ENCODE measurements at regions not wholly inside any gene's neighbourhood (a gene's known extent, or its start where the extent isn't known, plus 50 kb on each side); places are given as distances from the start of the nearest gene placed in this dataset.
A peak's percentile ranks its signal among the peaks of the same experiment; 100 is the strongest.

DNA sequence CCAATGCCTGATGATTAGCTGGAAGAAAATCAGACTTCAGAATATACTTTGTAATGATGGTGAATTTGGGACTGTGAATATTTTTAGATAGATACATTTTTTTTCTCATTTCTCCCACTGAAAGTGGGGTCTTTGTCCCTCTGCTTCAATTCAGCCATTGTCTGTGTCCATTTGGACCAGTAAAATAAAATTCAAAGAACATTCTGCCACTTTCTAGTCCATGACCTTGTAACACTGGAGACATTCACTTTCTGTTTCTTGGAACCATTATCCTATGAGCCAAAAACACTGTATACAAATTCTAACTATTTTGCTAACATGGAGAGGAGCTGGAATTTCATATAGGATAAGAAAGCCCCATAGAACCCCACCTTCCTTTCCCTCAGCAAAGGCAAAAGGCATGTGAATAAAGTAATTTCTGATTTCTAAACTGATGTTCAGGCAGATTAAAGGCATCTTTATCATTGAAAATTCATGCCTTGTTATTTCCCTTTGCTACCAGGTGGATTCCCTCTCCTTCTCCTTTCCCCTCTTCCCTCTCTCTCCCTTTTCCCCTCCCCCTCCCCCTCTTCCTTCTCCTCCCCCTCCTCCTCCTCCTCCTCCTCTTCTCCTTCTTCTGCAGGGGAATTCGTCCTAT is 2010.4 kb upstream of the LRRTM1 start:
- 56% methylated on average over 1 of the region's 1 CpG for WGBS
- ATAC-seq = no peak
- no peaks in the 10 kb centered on the region for H3K9me3 ChIP-seq (ENCODE audit: control insufficient read depth, low read length)
- H3K4me1 ChIP-seq (ENCODE audit: control insufficient read depth, insufficient read depth, low read length) = no peaks in the 10 kb centered on the region
- H3K4me3 ChIP-seq (ENCODE audit: low read length) = no peak overlapping the region
- intact Hi-C loops (cut with DNase I) = no loop called here
- no peak overlapping the region for H3K27ac ChIP-seq (ENCODE audit: low read length)
- H3K27me3 ChIP-seq (ENCODE audit: control insufficient read depth, insufficient read depth) = no peaks in the 10 kb centered on the region
- DNase-seq = no peak

DNA sequence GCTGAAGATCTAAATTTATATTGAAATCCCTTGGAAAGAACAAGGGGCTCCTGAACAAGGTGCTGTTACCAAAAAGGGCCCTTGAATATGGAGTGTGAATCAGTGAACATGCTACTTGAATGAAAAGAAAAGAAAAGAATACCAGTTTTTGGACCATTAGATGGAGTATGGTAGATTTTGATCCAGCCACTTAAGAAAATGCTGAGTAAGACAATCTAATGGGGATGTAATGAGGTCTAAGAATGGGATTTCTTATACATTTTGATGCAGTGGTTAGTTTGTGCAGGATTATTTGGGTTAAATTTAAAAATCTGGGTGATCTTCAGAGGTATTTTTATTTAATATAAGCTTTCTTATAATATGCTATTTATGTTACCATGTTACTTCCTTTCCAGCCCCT is 2003.0 kb upstream of the LRRTM1 start:
- intact Hi-C loops (cut with DNase I) = no loop called here
- ATAC-seq (no peak), DNase-seq (no peak)
- H3K27ac ChIP-seq (ENCODE audit: low read length) = no peak overlapping the region
- H3K27me3 ChIP-seq (ENCODE audit: control insufficient read depth, insufficient read depth) = no peaks in the 10 kb centered on the region
- H3K9me3 ChIP-seq (ENCODE audit: control insufficient read depth, low read length) = no peaks in the 10 kb centered on the region
- H3K4me3 ChIP-seq (ENCODE audit: low read length) = no peak overlapping the region
- no peaks in the 10 kb centered on the region for H3K4me1 ChIP-seq (ENCODE audit: control insufficient read depth, insufficient read depth, low read length)

DNA sequence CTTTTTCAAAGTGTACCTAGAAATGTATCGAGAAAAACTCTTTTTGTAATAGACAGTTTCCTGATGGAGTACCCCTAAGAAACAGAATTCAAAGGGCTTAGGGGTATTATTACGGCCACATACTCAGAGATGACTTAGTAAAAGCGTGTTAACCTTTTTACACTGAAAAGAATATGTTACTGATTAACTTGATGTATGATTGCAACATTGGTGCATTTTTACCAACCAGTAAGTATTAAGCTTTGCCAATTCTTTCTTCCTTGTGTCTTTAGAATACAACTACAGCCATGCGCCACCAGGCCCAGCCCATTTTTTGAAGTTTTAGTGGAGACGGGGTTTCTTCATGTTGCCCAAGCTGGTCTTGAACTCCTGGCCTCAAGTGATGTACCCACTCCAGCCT is 1997.0 kb upstream of the LRRTM1 start:
- no peaks in the 10 kb centered on the region for H3K4me1 ChIP-seq (ENCODE audit: control insufficient read depth, insufficient read depth, low read length)
- DNase-seq = no peak
- H3K9me3 ChIP-seq (ENCODE audit: control insufficient read depth, low read length) = no peaks in the 10 kb centered on the region
- intact Hi-C loops (cut with DNase I) = no loop called here
- no peak overlapping the region for H3K27ac ChIP-seq (ENCODE audit: low read length)
- no peaks in the 10 kb centered on the region for H3K27me3 ChIP-seq (ENCODE audit: control insufficient read depth, insufficient read depth)
- H3K4me3 ChIP-seq (ENCODE audit: low read length) = no peak overlapping the region
- WGBS = 96% methylated on average over 5 of the region's 5 CpGs
- no peak for ATAC-seq

DNA sequence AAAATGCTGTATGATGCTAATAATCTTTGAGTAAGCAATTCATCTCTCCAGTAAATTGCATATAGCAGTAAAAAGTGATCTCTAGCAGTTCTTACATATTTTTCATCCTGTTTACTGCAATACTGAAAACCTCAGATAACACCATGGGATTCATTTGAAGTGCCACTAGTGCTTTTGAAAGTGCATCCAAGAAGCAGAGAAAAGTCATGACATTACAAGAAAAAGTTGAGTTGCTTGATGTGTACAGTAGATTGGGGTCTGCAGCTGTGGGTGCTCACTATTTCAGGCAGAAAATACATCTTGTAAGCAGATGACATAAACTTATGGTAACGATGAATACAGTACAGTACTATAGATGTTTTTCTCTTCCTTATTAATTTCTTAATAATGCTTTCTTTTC is 1984.9 kb upstream of the LRRTM1 start:
- DNase-seq = no peak
- 92% methylated on average over 1 of the region's 1 CpG for WGBS
- H3K27ac ChIP-seq (ENCODE audit: low read length) = no peak overlapping the region
- H3K4me3 ChIP-seq (ENCODE audit: low read length) = no peak overlapping the region
- H3K27me3 ChIP-seq (ENCODE audit: control insufficient read depth, insufficient read depth) = no peaks in the 10 kb centered on the region
- no peak for ATAC-seq
- intact Hi-C loops (cut with DNase I) = no loop called here
- no peaks in the 10 kb centered on the region for H3K9me3 ChIP-seq (ENCODE audit: control insufficient read depth, low read length)
- H3K4me1 ChIP-seq (ENCODE audit: control insufficient read depth, insufficient read depth, low read length) = no peaks in the 10 kb centered on the region

DNA sequence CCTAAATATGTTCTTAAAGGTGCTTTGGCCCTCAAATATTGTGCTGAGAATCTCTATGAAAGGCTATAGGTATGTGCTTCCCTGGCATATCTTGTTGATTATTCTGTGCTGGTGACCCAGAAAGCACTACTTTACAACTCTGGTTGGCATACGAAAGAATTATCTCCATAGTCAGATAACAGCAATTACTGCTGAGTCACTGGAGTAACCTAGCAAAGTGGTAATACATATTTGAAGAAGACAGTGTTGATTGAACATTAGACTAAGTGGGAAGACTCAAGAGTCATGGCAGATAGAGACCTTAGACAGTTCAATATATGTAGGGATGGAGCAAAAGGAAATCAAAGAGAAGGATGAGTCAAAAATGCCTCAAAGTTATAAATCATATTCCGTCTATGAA is 1978.5 kb upstream of the LRRTM1 start:
- H3K27ac ChIP-seq (ENCODE audit: low read length) = no peak overlapping the region
- no peaks in the 10 kb centered on the region for H3K27me3 ChIP-seq (ENCODE audit: control insufficient read depth, insufficient read depth)
- no peak for DNase-seq
- WGBS = 79% methylated on average over 2 of the region's 2 CpGs
- no peak overlapping the region for H3K4me3 ChIP-seq (ENCODE audit: low read length)
- ATAC-seq = no peak
- intact Hi-C loops (cut with DNase I) = no loop called here
- no peaks in the 10 kb centered on the region for H3K9me3 ChIP-seq (ENCODE audit: control insufficient read depth, low read length)
- no peaks in the 10 kb centered on the region for H3K4me1 ChIP-seq (ENCODE audit: control insufficient read depth, insufficient read depth, low read length)

DNA sequence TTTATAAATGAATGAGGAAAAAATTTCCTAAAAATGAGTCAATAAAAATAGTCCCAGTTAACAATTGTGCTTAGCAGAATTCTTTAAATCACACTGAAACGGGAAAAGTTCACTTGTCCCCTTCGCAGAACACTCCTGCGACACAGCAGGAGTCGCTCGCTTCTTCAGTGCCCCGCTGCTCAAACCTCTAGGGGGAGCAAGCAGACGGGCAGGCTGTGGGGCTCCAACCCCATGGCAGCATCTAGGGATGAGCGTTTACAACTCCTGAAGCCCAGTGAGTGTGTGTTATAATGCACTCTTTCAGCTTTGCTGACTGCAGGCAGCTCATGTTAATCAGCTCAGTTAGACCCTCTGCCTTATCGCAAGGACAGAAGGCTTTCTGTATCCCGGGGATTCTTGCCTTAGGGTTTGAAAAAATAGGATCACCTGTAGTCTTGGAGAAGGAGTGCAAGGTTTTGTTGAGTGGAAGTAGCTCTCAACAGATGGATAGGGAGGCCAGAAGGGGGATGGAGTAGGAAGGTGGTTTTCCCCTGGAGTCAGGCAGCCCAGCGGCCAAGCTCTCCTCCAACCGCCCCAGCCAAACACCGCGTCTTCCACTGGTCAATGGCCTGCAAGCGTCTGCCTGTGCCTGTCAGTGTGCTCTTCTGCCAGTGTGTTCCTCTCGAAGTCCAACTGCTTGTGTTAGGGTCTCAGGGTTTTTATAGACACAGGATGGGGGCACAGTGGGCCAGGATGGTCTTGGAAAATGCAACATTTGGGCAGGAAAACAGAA is 1977.7 kb upstream of the LRRTM1 start:
- ATAC-seq (no peak), DNase-seq (no peak)
- Histone ChIP-seq H3K9me3 (ENCODE audit: control insufficient read depth, low read length) (no peaks in the 10 kb centered on the region), H3K27me3 (ENCODE audit: control insufficient read depth, insufficient read depth) (no peaks in the 10 kb centered on the region), H3K27ac (ENCODE audit: low read length) (no peak overlapping the region), H3K4me3 (ENCODE audit: low read length) (no peak overlapping the region), H3K4me1 (ENCODE audit: control insufficient read depth, insufficient read depth, low read length) (no peaks in the 10 kb centered on the region)
- intact Hi-C loops (cut with DNase I) = no loop called here
- WGBS = 78% methylated on average over 16 of the region's 16 CpGs

DNA sequence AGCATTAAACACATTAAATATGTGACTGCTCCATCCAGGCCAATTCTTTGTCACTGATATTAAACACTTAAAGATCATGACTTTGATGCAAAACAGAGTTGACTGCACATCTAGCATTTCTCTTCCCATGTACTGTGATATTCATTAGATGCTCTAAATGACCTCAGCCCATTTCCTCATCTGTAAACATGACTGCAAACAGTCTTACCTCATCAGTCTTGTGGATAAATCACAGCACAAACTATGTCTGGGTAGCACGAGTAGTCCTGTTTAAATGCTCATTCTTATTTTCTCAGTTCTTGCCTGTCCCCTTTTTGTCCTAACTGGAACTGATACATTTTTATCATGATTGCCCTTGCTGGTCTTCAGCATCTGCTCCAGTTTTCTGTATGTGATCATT is 1974.8 kb upstream of the LRRTM1 start:
- WGBS = 52% methylated on average over 1 of the region's 1 CpG
- intact Hi-C loops (cut with DNase I) = no loop called here
- ATAC-seq = no peak

DNA sequence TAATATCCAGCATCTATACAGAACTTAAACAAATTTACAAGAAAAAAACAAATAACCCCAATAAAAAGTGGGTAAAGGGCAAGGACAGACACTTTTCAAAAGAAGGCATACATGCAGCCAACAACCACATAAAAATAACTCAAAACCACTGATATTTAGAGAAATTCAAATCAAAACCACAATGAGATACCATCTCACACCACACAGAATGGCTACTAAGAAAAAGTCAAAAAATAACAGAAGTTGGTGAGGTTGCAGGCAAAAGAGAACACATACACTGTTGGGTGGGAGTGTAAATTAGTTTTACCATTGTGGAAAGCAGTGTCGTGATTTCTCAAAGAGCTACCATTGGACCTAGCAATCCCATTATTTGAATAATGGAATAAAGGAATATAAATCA is 1973.9 kb upstream of the LRRTM1 start:
- Histone ChIP-seq H3K4me1 (ENCODE audit: control insufficient read depth, insufficient read depth, low read length) (no peaks in the 10 kb centered on the region), H3K27ac (ENCODE audit: low read length) (no peak overlapping the region), H3K27me3 (ENCODE audit: control insufficient read depth, insufficient read depth) (no peaks in the 10 kb centered on the region), H3K4me3 (ENCODE audit: low read length) (no peak overlapping the region), H3K9me3 (ENCODE audit: control insufficient read depth, low read length) (no peaks in the 10 kb centered on the region)
- no peak for ATAC-seq
- no peak for DNase-seq
- WGBS = 89% methylated on average over 1 of the region's 1 CpG
- intact Hi-C loops (cut with DNase I) = no loop called here

More for the DNA sequence above, 1974.8 kb upstream of the LRRTM1 start:
- no peaks in the 10 kb centered on the region for H3K4me1 ChIP-seq (ENCODE audit: control insufficient read depth, insufficient read depth, low read length)
- no peak overlapping the region for H3K4me3 ChIP-seq (ENCODE audit: low read length)
- H3K9me3 ChIP-seq (ENCODE audit: control insufficient read depth, low read length) = no peaks in the 10 kb centered on the region
- no peaks in the 10 kb centered on the region for H3K27me3 ChIP-seq (ENCODE audit: control insufficient read depth, insufficient read depth)
- DNase-seq = no peak
- H3K27ac ChIP-seq (ENCODE audit: low read length) = no peak overlapping the region

DNA sequence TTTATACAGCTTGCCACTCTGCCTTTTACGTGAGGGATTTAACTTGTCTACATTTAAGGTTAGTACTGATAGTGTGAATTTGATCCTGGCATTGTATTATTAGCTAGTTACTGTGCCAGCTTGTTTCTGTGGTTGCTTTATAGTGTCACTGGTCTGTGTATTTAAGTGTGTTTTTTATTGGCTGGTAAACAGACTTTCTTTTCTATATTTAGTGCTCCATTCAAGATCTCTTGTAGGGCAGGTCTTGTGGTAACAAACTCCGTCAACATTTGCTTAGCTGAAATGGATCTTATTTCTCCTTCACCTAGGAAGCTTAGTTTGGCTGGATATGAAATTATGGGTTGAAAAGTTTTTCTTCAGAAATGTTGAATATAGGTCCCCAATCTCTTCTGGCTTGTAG is 1971.0 kb upstream of the LRRTM1 start:
- no peaks in the 10 kb centered on the region for H3K4me1 ChIP-seq (ENCODE audit: control insufficient read depth, insufficient read depth, low read length)
- H3K27ac ChIP-seq (ENCODE audit: low read length) = no peak overlapping the region
- no peaks in the 10 kb centered on the region for H3K9me3 ChIP-seq (ENCODE audit: control insufficient read depth, low read length)
- 83% methylated on average over 2 of the region's 2 CpGs for WGBS
- intact Hi-C loops (cut with DNase I) = no loop called here
- DNase-seq (no peak), ATAC-seq (no peak)
- no peak overlapping the region for H3K4me3 ChIP-seq (ENCODE audit: low read length)
- H3K27me3 ChIP-seq (ENCODE audit: control insufficient read depth, insufficient read depth) = no peaks in the 10 kb centered on the region

DNA sequence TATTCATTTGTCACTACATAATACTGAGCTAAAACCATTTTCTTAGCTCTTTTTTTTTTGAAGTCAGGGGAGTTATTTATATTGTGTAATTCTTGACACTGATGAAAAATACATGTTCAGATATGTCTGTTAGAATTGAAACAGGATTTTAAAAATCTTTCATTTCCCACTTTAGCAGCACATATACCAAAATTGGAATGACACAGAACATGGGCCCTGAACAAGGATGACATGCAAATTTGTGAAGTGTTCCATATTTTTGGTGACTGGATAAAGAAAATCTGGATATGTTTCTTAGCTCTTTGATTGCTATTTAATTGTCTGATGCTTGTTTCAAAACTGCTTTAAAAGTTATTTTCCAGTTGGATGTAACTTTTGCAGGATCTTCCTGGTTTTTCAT is 1963.9 kb upstream of the LRRTM1 start:
- Histone ChIP-seq H3K4me1 (ENCODE audit: control insufficient read depth, insufficient read depth, low read length) (no peaks in the 10 kb centered on the region), H3K4me3 (ENCODE audit: low read length) (no peak overlapping the region), H3K27me3 (ENCODE audit: control insufficient read depth, insufficient read depth) (no peaks in the 10 kb centered on the region), H3K9me3 (ENCODE audit: control insufficient read depth, low read length) (no peaks in the 10 kb centered on the region), H3K27ac (ENCODE audit: low read length) (no peak overlapping the region)
- ATAC-seq (no peak), DNase-seq (no peak)
- intact Hi-C loops (cut with DNase I) = no loop called here

DNA sequence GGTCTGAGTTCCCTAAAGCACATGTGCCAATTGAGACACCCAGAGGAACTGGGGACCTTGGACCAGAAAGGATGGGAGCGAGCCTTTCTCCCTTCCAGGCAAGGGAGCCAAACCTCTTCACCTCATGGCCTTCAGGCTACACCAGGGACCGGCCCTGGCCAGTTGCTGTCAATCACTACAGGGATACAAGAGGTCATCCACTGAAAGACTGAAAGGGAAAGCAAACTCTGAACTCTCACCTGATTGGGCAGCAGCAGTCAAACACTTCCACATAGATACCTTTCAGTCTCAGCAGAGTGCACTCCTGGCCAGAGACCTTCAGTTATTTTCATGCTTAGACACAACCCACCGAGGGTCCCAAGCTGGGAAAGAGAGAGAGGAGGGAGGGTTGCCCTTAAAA is 1956.0 kb upstream of the LRRTM1 start:
- H3K27me3 ChIP-seq (ENCODE audit: control insufficient read depth, insufficient read depth) = no peaks in the 10 kb centered on the region
- DNase-seq (peak in 1 of 3 donors; percentile 25), ATAC-seq (no peak)
- H3K4me3 ChIP-seq (ENCODE audit: low read length) = no peak overlapping the region
- H3K4me1 ChIP-seq (ENCODE audit: control insufficient read depth, insufficient read depth, low read length) = no peaks in the 10 kb centered on the region
- H3K27ac ChIP-seq (ENCODE audit: low read length) = no peak overlapping the region
- H3K9me3 ChIP-seq (ENCODE audit: control insufficient read depth, low read length) = no peaks in the 10 kb centered on the region
- intact Hi-C loops (cut with DNase I) = no loop called here
- 90% methylated on average over 3 of the region's 3 CpGs for WGBS

DNA sequence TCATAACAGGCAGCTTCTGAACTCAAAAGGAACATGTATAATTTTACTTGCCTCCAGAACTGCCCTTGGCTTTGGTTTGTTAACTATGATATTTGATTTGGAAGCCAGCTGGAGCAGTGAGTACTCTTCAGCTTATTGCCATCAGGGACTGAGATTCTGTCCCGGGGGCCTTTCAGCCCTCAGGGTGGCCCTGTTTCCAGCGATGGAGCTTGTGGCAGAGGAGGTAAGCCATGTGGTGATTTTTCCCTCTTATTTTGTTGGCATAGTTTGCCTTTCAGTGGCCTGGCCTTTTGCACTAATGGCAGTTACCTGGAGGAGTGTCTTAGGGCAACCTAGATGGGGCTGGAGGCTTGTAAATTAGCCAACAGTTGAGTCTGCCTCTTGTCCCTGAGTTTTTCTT is 1955.0 kb upstream of the LRRTM1 start:
- Histone ChIP-seq H3K27me3 (ENCODE audit: control insufficient read depth, insufficient read depth) (no peaks in the 10 kb centered on the region), H3K9me3 (ENCODE audit: control insufficient read depth, low read length) (no peaks in the 10 kb centered on the region), H3K4me1 (ENCODE audit: control insufficient read depth, insufficient read depth, low read length) (no peaks in the 10 kb centered on the region), H3K4me3 (ENCODE audit: low read length) (no peak overlapping the region), H3K27ac (ENCODE audit: low read length) (no peak overlapping the region)
- ATAC-seq (no peak), DNase-seq (no peak)
- intact Hi-C loops (cut with DNase I) = no loop called here
- WGBS = 73% methylated on average over 2 of the region's 2 CpGs
